Natural killer cell (primary cell): ENCODE measurements at regions not wholly inside any gene's neighbourhood (a gene's known extent, or its start where the extent isn't known, plus 50 kb on each side); places are given as distances from the start of the nearest gene placed in this dataset.

ENCODE experiments used
- ATAC-seq, 3 donors: fragments of 150-1000 bp in 2 of 3; fragments of 200-7000 bp in 1 of 3; cut with Tn5 transposase; 1 replicate in 1 of 3; 2 replicates in 2 of 3; pipeline ENCODE4 v1.10.0; 2021; ENCODE audit warnings: mild to moderate bottlenecking in 2 of 3, moderate library complexity in 2 of 3
- DNase-seq, 2 donors: peaks; one replicate each; pipeline versions ENCODE4 v3.0.0 to v3.0.0-alpha.2; 2013 to 2021; ENCODE audit warnings: mixed read lengths in 1 of 2
- H3K27ac ChIP-seq: one replicate; pipeline ENCODE4 v1.5.1; 2013; ENCODE audit warnings: mild to moderate bottlenecking, low read length
- H3K27me3 ChIP-seq: one replicate; pipeline ENCODE4 v1.6.1; 2013; ENCODE audit warnings: low read length; ENCODE audit not compliant: control insufficient read depth, insufficient read depth
- H3K36me3 ChIP-seq: one replicate; pipeline ENCODE4 v1.6.1; 2013; ENCODE audit warnings: low read length; ENCODE audit not compliant: control insufficient read depth, insufficient read depth
- H3K4me1 ChIP-seq: one replicate; pipeline ENCODE4 v1.6.1; 2013; ENCODE audit warnings: low read length; ENCODE audit not compliant: control insufficient read depth, insufficient read depth
- H3K4me3 ChIP-seq: one replicate; pipeline ENCODE4 v1.5.1; 2013; ENCODE audit warnings: low read length
- H3K9me3 ChIP-seq: one replicate; pipeline ENCODE4 v1.6.1; 2013; ENCODE audit warnings: low read length; ENCODE audit not compliant: control insufficient read depth, insufficient read depth
- H3K27ac Mint-ChIP-seq, 2 donors: one replicate each; pipeline ENCODE4 v1.8.0; 2022; ENCODE audit warnings: mild to moderate bottlenecking in 2 of 2, mixed read lengths in 2 of 2, moderate library complexity in 1 of 2
- H3K27me3 Mint-ChIP-seq, 2 donors: one replicate each; pipeline ENCODE4 v1.8.0; 2022; ENCODE audit warnings: low read depth in 2 of 2, mixed read lengths in 2 of 2
- H3K36me3 Mint-ChIP-seq: one replicate; pipeline ENCODE4 v1.8.0; 2022; ENCODE audit warnings: mixed read lengths
- H3K4me1 Mint-ChIP-seq, 2 donors: one replicate each; pipeline ENCODE4 v1.8.0; 2022; ENCODE audit warnings: mixed read lengths in 2 of 2
- H3K4me3 Mint-ChIP-seq: one replicate; pipeline ENCODE4 v1.8.0; 2022; ENCODE audit warnings: mild to moderate bottlenecking, moderate library complexity, mixed read lengths
- H3K9me3 Mint-ChIP-seq, 2 donors: one replicate each; pipeline ENCODE4 v1.8.0; 2022; ENCODE audit warnings: mixed read lengths in 2 of 2
- CTCF ChIP-seq: fragments of 200-600 bp; IDR thresholded peaks from one replicate; pipeline ENCODE4 v1.8.0; 2022; ENCODE audit warnings: antibody characterized with exemption
- WGBS: methylation state at CpG from one replicate; pipeline ENCODE4 v1.1.7; 2013; ENCODE audit warnings: missing lambda C conversion rate; ENCODE audit not compliant: insufficient coverage; 5-methylcytosine and 5-hydroxymethylcytosine counted together
- intact Hi-C: fragments of 100-400 bp; cut with micrococcal nuclease; formaldehyde crosslinking; loops from one replicate; pipeline ENCODE4 v1.14.2; 2022

- Histone ChIP-seq H3K4me1 (no peaks in the 10 kb centered on the region), H3K36me3 (no peaks in the 10 kb centered on the region), H3K27ac (no peak overlapping the region), H3K27me3 (peaks cover 2% of the 10 kb centered on the region), H3K9me3 (no peaks in the 10 kb centered on the region), H3K4me3 (no peak overlapping the region)
- DNase-seq (no peak), ATAC-seq (no peak)
- TF ChIP-seq CTCF = no peak
- Mint-ChIP-seq H3K4me1 (no peaks in the 10 kb centered on the region), H3K9me3 (peaks cover 0 to 2% of the 10 kb centered on the region in 2 donors), H3K27me3 (peaks cover 3 to 34% of the 10 kb centered on the region in 2 donors), H3K36me3 (no peaks in the 10 kb centered on the region), H3K27ac (no peak overlapping the region), H3K4me3 (no peak overlapping the region)
- intact Hi-C loops = no loop called here
- 83% methylated on average over 1 of the region's 2 CpGs for WGBS
These were observed 214.8 kb downstream of the NDFIP2 start for GRCh38 chr13:79695754-79696153.

GRCh38 chr13:79692846-79693245, 211.9 kb downstream of the NDFIP2 start:
- H3K27me3 Mint-ChIP-seq = peaks cover 0 to 34% of the 10 kb centered on the region in 2 donors
- no peaks in the 10 kb centered on the region for H3K9me3 ChIP-seq
- DNase-seq = no peak
- H3K4me1 Mint-ChIP-seq = no peaks in the 10 kb centered on the region
- no peak overlapping the region for H3K4me3 ChIP-seq
- no peaks in the 10 kb centered on the region for H3K9me3 Mint-ChIP-seq
- no peaks in the 10 kb centered on the region for H3K4me1 ChIP-seq
- no peak overlapping the region for H3K4me3 Mint-ChIP-seq
- H3K27ac ChIP-seq = no peak overlapping the region
- TF ChIP-seq CTCF = no peak
- no peak for ATAC-seq
- WGBS = 89% methylated on average over 1 of the region's 1 CpG
- H3K36me3 ChIP-seq = no peaks in the 10 kb centered on the region
- H3K36me3 Mint-ChIP-seq = no peaks in the 10 kb centered on the region
- intact Hi-C loops = no loop called here
- no peak overlapping the region for H3K27ac Mint-ChIP-seq
- H3K27me3 ChIP-seq = no peaks in the 10 kb centered on the region

- H3K4me1 Mint-ChIP-seq = no peaks in the 10 kb centered on the region
- no peak for TF ChIP-seq CTCF
- Histone ChIP-seq H3K36me3 (no peaks in the 10 kb centered on the region), H3K4me3 (no peak overlapping the region), H3K27me3 (no peaks in the 10 kb centered on the region), H3K9me3 (no peaks in the 10 kb centered on the region), H3K27ac (no peak overlapping the region), H3K4me1 (no peaks in the 10 kb centered on the region)
- no peaks in the 10 kb centered on the region for H3K9me3 Mint-ChIP-seq
- DNase-seq (no peak), ATAC-seq (no peak)
- no peaks in the 10 kb centered on the region for H3K36me3 Mint-ChIP-seq
- intact Hi-C loops = no loop called here
- 93% methylated on average over 2 of the region's 3 CpGs for WGBS
- peaks cover 0 to 24% of the 10 kb centered on the region in 2 donors for H3K27me3 Mint-ChIP-seq
- no peak overlapping the region for H3K27ac Mint-ChIP-seq
- H3K4me3 Mint-ChIP-seq = no peak overlapping the region
These were observed 210.9 kb downstream of the NDFIP2 start for GRCh38 chr13:79691826-79692225.

- Mint-ChIP-seq H3K36me3 (no peaks in the 10 kb centered on the region), H3K4me1 (no peaks in the 10 kb centered on the region), H3K27ac (no peak overlapping the region), H3K9me3 (no peaks in the 10 kb centered on the region), H3K27me3 (peaks cover 0 to 8% of the 10 kb centered on the region in 2 donors), H3K4me3 (no peak overlapping the region)
- ATAC-seq = no peak
- no peak overlapping the region for H3K4me3 ChIP-seq
- H3K27me3 ChIP-seq = no peaks in the 10 kb centered on the region
- H3K9me3 ChIP-seq = no peaks in the 10 kb centered on the region
- DNase-seq = no peak
- H3K4me1 ChIP-seq = no peaks in the 10 kb centered on the region
- no peak overlapping the region for H3K27ac ChIP-seq
- H3K36me3 ChIP-seq = no peaks in the 10 kb centered on the region
- WGBS = 96% methylated on average over 5 of the region's 5 CpGs
- intact Hi-C loops = no loop called here
- no peak for TF ChIP-seq CTCF
These were observed 207.8 kb downstream of the NDFIP2 start for GRCh38 chr13:79688741-79689140.
